CD14-positive monocyte (primary cell): ENCODE measurements at regions not wholly inside any gene's neighbourhood (a gene's known extent, or its start where the extent isn't known, plus 50 kb on each side); places are given as distances from the start of the nearest gene placed in this dataset.

Experiments used
- DNase-seq, 3 donors: peaks; one replicate each; pipeline ENCODE4 v3.0.0-alpha.2; 2011 to 2022
- H2AFZ ChIP-seq: 2 replicates; pipeline ENCODE4 v1.6.0; 2012; ENCODE audit warnings: mild to moderate bottlenecking, low read depth, low read length, inconsistent platforms; ENCODE audit not compliant: insufficient read depth, poor library complexity, severe bottlenecking
- H3K27ac ChIP-seq, 2 donors: 1 replicate in 1 of 2; 2 replicates in 1 of 2; pipeline ENCODE4 v1.5.1; 2012 to 2013; ENCODE audit warnings: low read length in 2 of 2, control low read depth in 1 of 2, inconsistent platforms in 1 of 2, low read depth in 1 of 2, mild to moderate bottlenecking in 1 of 2
- H3K27me3 ChIP-seq, 2 donors: one replicate each; pipeline versions ENCODE4 v1.6.0 to v1.6.1; 2011 to 2013; ENCODE audit warnings: low read length in 2 of 2; ENCODE audit not compliant: control insufficient read depth in 2 of 2, insufficient read depth in 2 of 2
- H3K36me3 ChIP-seq, 2 donors: replicated peaks in 1 of 2; 1 replicate in 1 of 2; 2 replicates in 1 of 2; pipeline versions ENCODE4 v1.5.1 to v1.6.1; 2012 to 2013; ENCODE audit warnings: low read length in 2 of 2, control low read depth in 1 of 2, inconsistent platforms in 1 of 2, mild to moderate bottlenecking in 1 of 2; ENCODE audit not compliant: insufficient read depth in 2 of 2, control insufficient read depth in 1 of 2
- H3K4me1 ChIP-seq, 2 donors: 1 replicate in 1 of 2; 2 replicates in 1 of 2; pipeline versions ENCODE4 v1.5.1 to v1.6.1; 2012 to 2013; ENCODE audit warnings: low read length in 2 of 2, control low read depth in 1 of 2, inconsistent platforms in 1 of 2, mild to moderate bottlenecking in 1 of 2, moderate library complexity in 1 of 2; ENCODE audit not compliant: insufficient read depth in 2 of 2, control insufficient read depth in 1 of 2
- H3K4me2 ChIP-seq: replicated peaks from 2 replicates; pipeline ENCODE3; 2012; ENCODE audit warnings: low read length, moderate library complexity, mild to moderate bottlenecking; ENCODE audit not compliant: poor library complexity, severe bottlenecking; ENCODE audit errors: extremely low read depth
- H3K4me3 ChIP-seq, 3 experiments: fragments of 200-600 bp in 1 of 3; sonication (generic) in 1 of 3; replicated peaks in 1 of 3; 1 replicate in 2 of 3; 2 replicates in 1 of 3; pipeline ENCODE4 v1.5.1; 2011 to 2013; ENCODE audit warnings: low read length in 3 of 3, mild to moderate bottlenecking in 3 of 3, control low read depth in 2 of 3, low read depth in 2 of 3, inconsistent platforms in 1 of 3, moderate library complexity in 1 of 3
- H3K79me2 ChIP-seq: 2 replicates; pipeline ENCODE4 v1.6.0; 2012; ENCODE audit warnings: mild to moderate bottlenecking, control low read depth, inconsistent platforms, low read length, moderate library complexity; ENCODE audit not compliant: insufficient read depth
- H3K9ac ChIP-seq: 2 replicates; pipeline ENCODE4 v1.6.0; 2017; ENCODE audit warnings: low read length, mild to moderate bottlenecking; ENCODE audit not compliant: insufficient read depth, poor library complexity, severe bottlenecking
- H3K9me3 ChIP-seq, 2 donors: replicated peaks in 1 of 2; 1 replicate in 1 of 2; 2 replicates in 1 of 2; pipeline versions ENCODE4 v1.5.1 to v1.6.1; 2012 to 2013; ENCODE audit warnings: low read length in 2 of 2, control low read depth in 1 of 2; ENCODE audit not compliant: control insufficient read depth in 1 of 2, insufficient read depth in 1 of 2
- H4K20me1 ChIP-seq: 2 replicates; pipeline ENCODE4 v1.6.0; 2012; ENCODE audit warnings: mild to moderate bottlenecking, low read length, control low read depth, moderate library complexity; ENCODE audit not compliant: insufficient read depth
- H3K27ac Mint-ChIP-seq, 7 donors: one replicate each; pipeline ENCODE4 v1.8.0; 2020; ENCODE audit warnings: mild to moderate bottlenecking in 7 of 7, mixed read lengths in 7 of 7, moderate library complexity in 6 of 7, inconsistent platforms in 2 of 7
- H3K27me3 Mint-ChIP-seq, 3 donors: one replicate each; pipeline ENCODE4 v1.8.0; 2021 to 2022; ENCODE audit warnings: low read depth in 3 of 3, mild to moderate bottlenecking in 3 of 3, mixed read lengths in 3 of 3, moderate library complexity in 3 of 3, inconsistent platforms in 1 of 3
- H3K36me3 Mint-ChIP-seq, 2 donors: one replicate each; pipeline ENCODE4 v1.8.0; 2020; ENCODE audit warnings: mixed read lengths in 2 of 2, inconsistent platforms in 1 of 2, mild to moderate bottlenecking in 1 of 2
- H3K4me1 Mint-ChIP-seq: one replicate; pipeline ENCODE4 v1.8.0; 2020; ENCODE audit warnings: mild to moderate bottlenecking, mixed read lengths
- H3K4me3 Mint-ChIP-seq, 2 donors: one replicate each; pipeline ENCODE4 v1.8.0; 2020; ENCODE audit warnings: mild to moderate bottlenecking in 2 of 2, mixed read lengths in 2 of 2, moderate library complexity in 1 of 2
- H3K9me3 Mint-ChIP-seq, 7 donors: one replicate each; pipeline ENCODE4 v1.8.0; 2020 to 2022; ENCODE audit warnings: mixed read lengths in 7 of 7, mild to moderate bottlenecking in 6 of 7, moderate library complexity in 6 of 7, inconsistent platforms in 2 of 7
- WGBS: methylation state at CpG from one replicate; pipeline ENCODE4 v1.1.5; 2013; ENCODE audit warnings: missing lambda C conversion rate; ENCODE audit not compliant: insufficient coverage; 5-methylcytosine and 5-hydroxymethylcytosine counted together
- intact Hi-C, 2 donors: fragments of 100-400 bp; cut with micrococcal nuclease; formaldehyde crosslinking; loops; one replicate each; pipeline versions ENCODE4 v1.15.0 to v1.15.1; 2023
- TF ChIP-seq, protein P1 (sequence below): fragments of 200-600 bp; IDR thresholded peaks from one replicate; pipeline ENCODE4 v1.8.0; 2022; ENCODE audit warnings: antibody characterized with exemption, mild to moderate bottlenecking

DNA sequence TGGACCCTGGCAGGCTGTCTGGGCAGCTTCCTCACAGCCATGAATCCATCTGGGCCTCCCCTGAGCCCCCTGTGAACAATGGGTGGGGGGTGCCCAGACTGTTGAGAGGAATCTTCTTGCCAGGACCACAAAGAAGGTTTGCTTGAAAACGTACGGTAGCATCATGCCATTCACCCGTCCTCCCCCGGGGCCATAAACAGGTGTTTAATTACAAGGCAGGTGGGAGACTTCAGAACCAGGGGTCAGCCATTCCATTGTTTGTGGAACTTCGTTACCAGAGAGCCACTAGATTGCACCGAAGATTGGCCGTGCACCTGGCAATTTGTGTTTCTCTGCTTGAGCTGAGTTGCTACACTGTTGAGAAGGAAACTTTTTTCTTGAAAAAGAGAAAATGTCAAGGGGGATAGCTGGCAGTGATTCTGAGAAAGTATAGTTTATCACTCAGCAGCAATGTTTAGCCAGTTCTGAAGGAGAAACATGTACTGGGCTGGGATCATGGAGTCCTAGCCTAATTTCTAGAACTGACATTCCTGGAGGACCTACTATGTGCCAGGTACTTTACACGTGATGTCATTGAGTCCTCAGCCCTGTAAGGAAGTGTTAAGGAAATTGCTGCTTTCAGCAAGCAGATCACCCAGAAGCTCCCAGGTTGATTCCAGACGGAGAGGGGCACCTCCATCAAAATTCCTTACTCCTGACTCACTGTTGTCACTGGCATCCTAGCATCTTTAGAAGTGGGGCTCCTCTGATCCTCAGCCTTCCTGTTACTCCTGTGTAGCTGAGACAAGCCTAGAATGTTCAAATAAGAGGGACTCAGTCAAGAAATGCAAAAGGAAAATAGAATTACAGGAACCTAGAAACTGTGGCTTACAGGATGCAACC lies 103.8 kb upstream of the UBE2E1 start:
- no peaks in the 10 kb centered on the region for H4K20me1 ChIP-seq
- Mint-ChIP-seq H3K4me1 (no peaks in the 10 kb centered on the region), H3K27me3 (peaks cover 0 to 2% (median 0%) of the 10 kb centered on the region in 3 donors), H3K9me3 (peaks cover 0 to 11% (median 2%) of the 10 kb centered on the region in 7 donors), H3K27ac (no peak overlapping the region), H3K4me3 (no peak overlapping the region), H3K36me3 (no peaks in the 10 kb centered on the region)
- no peak for DNase-seq
- no peak overlapping the region for H2AFZ ChIP-seq
- TF ChIP-seq, protein P1, sequence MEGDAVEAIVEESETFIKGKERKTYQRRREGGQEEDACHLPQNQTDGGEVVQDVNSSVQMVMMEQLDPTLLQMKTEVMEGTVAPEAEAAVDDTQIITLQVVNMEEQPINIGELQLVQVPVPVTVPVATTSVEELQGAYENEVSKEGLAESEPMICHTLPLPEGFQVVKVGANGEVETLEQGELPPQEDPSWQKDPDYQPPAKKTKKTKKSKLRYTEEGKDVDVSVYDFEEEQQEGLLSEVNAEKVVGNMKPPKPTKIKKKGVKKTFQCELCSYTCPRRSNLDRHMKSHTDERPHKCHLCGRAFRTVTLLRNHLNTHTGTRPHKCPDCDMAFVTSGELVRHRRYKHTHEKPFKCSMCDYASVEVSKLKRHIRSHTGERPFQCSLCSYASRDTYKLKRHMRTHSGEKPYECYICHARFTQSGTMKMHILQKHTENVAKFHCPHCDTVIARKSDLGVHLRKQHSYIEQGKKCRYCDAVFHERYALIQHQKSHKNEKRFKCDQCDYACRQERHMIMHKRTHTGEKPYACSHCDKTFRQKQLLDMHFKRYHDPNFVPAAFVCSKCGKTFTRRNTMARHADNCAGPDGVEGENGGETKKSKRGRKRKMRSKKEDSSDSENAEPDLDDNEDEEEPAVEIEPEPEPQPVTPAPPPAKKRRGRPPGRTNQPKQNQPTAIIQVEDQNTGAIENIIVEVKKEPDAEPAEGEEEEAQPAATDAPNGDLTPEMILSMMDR, result no peak
- H3K9me3 ChIP-seq, result no peaks in the 10 kb centered on the region
- no peaks in the 10 kb centered on the region for H3K36me3 ChIP-seq
- H3K9ac ChIP-seq, result no peak overlapping the region
- intact Hi-C loops, result no loop called here
- 96% methylated on average over 8 of the region's 9 CpGs for WGBS
- no peak overlapping the region for H3K4me3 ChIP-seq
- no peaks in the 10 kb centered on the region for H3K79me2 ChIP-seq
- no peak overlapping the region for H3K4me2 ChIP-seq
- no peaks in the 10 kb centered on the region for H3K27me3 ChIP-seq
- H3K27ac ChIP-seq, result no peak overlapping the region
- H3K4me1 ChIP-seq, result no peaks in the 10 kb centered on the region

DNA sequence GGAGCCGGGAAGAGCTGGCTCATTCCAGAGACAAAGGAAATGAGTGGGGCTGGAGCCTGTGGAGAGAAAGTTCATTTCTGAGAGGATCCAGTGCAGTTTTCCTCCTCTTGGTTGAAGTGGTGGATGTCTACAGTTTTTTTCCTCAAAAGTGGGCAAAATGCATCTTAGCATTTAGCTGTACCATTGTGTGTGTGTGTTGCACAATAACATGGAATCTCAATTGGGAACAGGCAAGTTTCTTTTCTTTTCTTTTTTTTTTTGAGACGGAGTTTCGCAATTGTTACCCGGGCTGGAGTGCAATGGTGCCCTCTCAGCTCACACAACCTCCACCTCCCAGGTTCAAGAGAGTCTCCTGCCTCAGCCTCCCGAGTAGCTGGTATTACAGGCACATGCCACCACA lies 101.5 kb upstream of the UBE2E1 start:
- peaks cover 0 to 9% (median 2%) of the 10 kb centered on the region in 7 donors for H3K9me3 Mint-ChIP-seq
- no peaks in the 10 kb centered on the region for H3K36me3 ChIP-seq
- no peaks in the 10 kb centered on the region for H3K27me3 ChIP-seq
- DNase-seq, result no peak
- TF ChIP-seq, protein P1, result no peak
- no peaks in the 10 kb centered on the region for H3K4me1 ChIP-seq
- H3K9ac ChIP-seq, result no peak overlapping the region
- H3K4me3 Mint-ChIP-seq, result no peak overlapping the region
- no peak overlapping the region for H2AFZ ChIP-seq
- intact Hi-C loops, result no loop called here
- no peaks in the 10 kb centered on the region for H3K36me3 Mint-ChIP-seq
- H3K4me3 ChIP-seq, result no peak overlapping the region
- no peaks in the 10 kb centered on the region for H3K79me2 ChIP-seq
- H3K4me2 ChIP-seq, result no peak overlapping the region
- no peaks in the 10 kb centered on the region for H3K4me1 Mint-ChIP-seq
- H4K20me1 ChIP-seq, result no peaks in the 10 kb centered on the region
- no peak overlapping the region for H3K27ac ChIP-seq
- 100% methylated on average over 1 of the region's 5 CpGs for WGBS
- H3K27me3 Mint-ChIP-seq, result peaks cover 0 to 4% (median 2%) of the 10 kb centered on the region in 3 donors
- H3K27ac Mint-ChIP-seq, result no peak overlapping the region
- H3K9me3 ChIP-seq, result no peaks in the 10 kb centered on the region
